Karpas-422 (cell line): ENCODE measurements at regions not wholly inside any gene's neighbourhood (a gene's known extent, or its start where the extent isn't known, plus 50 kb on each side); places are given as distances from the start of the nearest gene placed in this dataset.

Experiments used
- DNase-seq: peaks from one replicate; pipeline ENCODE4 v3.0.0-alpha.2; 2015
- H2AFZ ChIP-seq: fragments of 200-600 bp; sonication (generic); 2 replicates; pipeline ENCODE4 v1.6.1; 2014; ENCODE audit warnings: antibody characterized with exemption, low read length, mixed read lengths
- H3K27ac ChIP-seq: fragments of 200-600 bp; sonication (generic); 2 replicates; pipeline ENCODE4 v1.5.1; 2014; ENCODE audit warnings: mild to moderate bottlenecking, low read length, moderate library complexity
- H3K27me3 ChIP-seq: fragments of 200-600 bp; sonication (generic); 2 replicates; pipeline ENCODE4 v1.6.1; 2014; ENCODE audit warnings: low read length, mixed read lengths
- H3K36me3 ChIP-seq: fragments of 200-600 bp; sonication (generic); 2 replicates; pipeline ENCODE4 v1.6.1; 2014; ENCODE audit warnings: low read length, mixed read lengths; ENCODE audit not compliant: insufficient read depth
- H3K4me1 ChIP-seq: fragments of 200-600 bp; sonication (generic); 2 replicates; pipeline ENCODE4 v1.6.1; 2014; ENCODE audit warnings: mild to moderate bottlenecking, low read length, mixed read lengths
- H3K4me2 ChIP-seq: fragments of 200-600 bp; sonication (generic); 2 replicates; pipeline ENCODE4 v1.6.1; 2014; ENCODE audit warnings: low read length, low read depth, mild to moderate bottlenecking; ENCODE audit not compliant: poor library complexity, severe bottlenecking
- H3K4me3 ChIP-seq: fragments of 200-600 bp; sonication (generic); 2 replicates; pipeline ENCODE4 v1.5.1; 2014; ENCODE audit warnings: mild to moderate bottlenecking, antibody characterized with exemption, low read length, mixed read lengths
- H3K79me2 ChIP-seq: fragments of 200-600 bp; sonication (generic); 2 replicates; pipeline ENCODE4 v1.6.1; 2014; ENCODE audit warnings: mild to moderate bottlenecking, low read length, mixed read lengths
- H3K9ac ChIP-seq: fragments of 200-600 bp; sonication (generic); 2 replicates; pipeline ENCODE4 v1.6.0; 2014; ENCODE audit warnings: low read length
- H3K9me2 ChIP-seq: fragments of 200-600 bp; sonication (generic), shearing (Covaris generic); replicated peaks from 2 replicates; pipeline ENCODE4 v1.6.0; 2014; ENCODE audit warnings: mild to moderate bottlenecking, low read length, moderate library complexity; ENCODE audit not compliant: insufficient read depth
- H3K9me3 ChIP-seq: fragments of 300-700, 200-600 bp; sonication (generic); 2 replicates; pipeline ENCODE4 v1.6.1; 2014; ENCODE audit warnings: low read length, mixed read lengths
- H4K20me1 ChIP-seq: fragments of 200-600 bp; sonication (generic); 2 replicates; pipeline ENCODE4 v1.6.1; 2014; ENCODE audit warnings: mild to moderate bottlenecking, antibody characterized with exemption, low read length, low read depth; ENCODE audit not compliant: insufficient read depth

GRCh38 chr2:219820767-219821166 lies 193.3 kb downstream of the SLC4A3 start:
- no peak overlapping the region for H2AFZ ChIP-seq
- no peaks in the 10 kb centered on the region for H3K79me2 ChIP-seq
- no peaks in the 10 kb centered on the region for H3K27me3 ChIP-seq
- no peak overlapping the region for H3K27ac ChIP-seq
- DNase-seq, result no peak
- H3K9ac ChIP-seq, result no peak overlapping the region
- H3K9me3 ChIP-seq, result no peaks in the 10 kb centered on the region
- no peaks in the 10 kb centered on the region for H3K4me1 ChIP-seq
- H3K4me2 ChIP-seq, result no peak overlapping the region
- H3K9me2 ChIP-seq, result no peaks in the 10 kb centered on the region
- no peaks in the 10 kb centered on the region for H3K36me3 ChIP-seq
- H3K4me3 ChIP-seq, result no peak overlapping the region
- no peaks in the 10 kb centered on the region for H4K20me1 ChIP-seq

GRCh38 chr2:219823574-219823973 lies 196.1 kb downstream of the SLC4A3 start:
- Histone ChIP-seq H3K27me3 (no peaks in the 10 kb centered on the region), H3K9me3 (no peaks in the 10 kb centered on the region), H4K20me1 (no peaks in the 10 kb centered on the region), H3K4me2 (no peak overlapping the region), H3K4me1 (no peaks in the 10 kb centered on the region), H3K4me3 (no peak overlapping the region), H3K9me2 (no peaks in the 10 kb centered on the region), H2AFZ (no peak overlapping the region), H3K79me2 (no peaks in the 10 kb centered on the region), H3K27ac (no peak overlapping the region), H3K36me3 (no peaks in the 10 kb centered on the region), H3K9ac (no peak overlapping the region)
- DNase-seq, result no peak

DNA sequence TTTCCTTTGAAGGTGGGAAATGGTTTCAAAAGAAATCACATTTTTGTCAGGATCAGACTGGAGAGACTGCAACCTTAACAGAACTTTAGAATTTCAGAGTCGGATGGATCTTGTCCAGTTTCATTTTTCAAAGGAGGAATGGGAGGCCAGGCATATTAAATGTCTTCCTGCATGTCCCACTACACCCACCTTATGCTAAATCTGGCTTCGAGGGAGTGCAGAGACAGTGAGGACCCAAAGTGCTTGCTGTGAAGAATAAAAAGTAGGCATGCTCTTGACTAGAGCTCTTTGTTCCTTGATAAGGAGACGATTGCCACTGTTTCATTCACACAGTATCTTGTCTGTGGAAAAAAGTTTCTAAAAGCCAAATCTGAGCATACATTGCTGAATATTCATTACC lies 197.6 kb downstream of the SLC4A3 start:
- Histone ChIP-seq H3K4me3 (no peak overlapping the region), H4K20me1 (no peaks in the 10 kb centered on the region), H3K9me3 (no peaks in the 10 kb centered on the region), H3K9ac (no peak overlapping the region), H3K36me3 (no peaks in the 10 kb centered on the region), H3K9me2 (no peaks in the 10 kb centered on the region), H3K27me3 (no peaks in the 10 kb centered on the region), H3K4me2 (no peak overlapping the region), H3K79me2 (no peaks in the 10 kb centered on the region), H2AFZ (no peak overlapping the region), H3K27ac (no peak overlapping the region), H3K4me1 (no peaks in the 10 kb centered on the region)
- DNase-seq, result no peak

DNA sequence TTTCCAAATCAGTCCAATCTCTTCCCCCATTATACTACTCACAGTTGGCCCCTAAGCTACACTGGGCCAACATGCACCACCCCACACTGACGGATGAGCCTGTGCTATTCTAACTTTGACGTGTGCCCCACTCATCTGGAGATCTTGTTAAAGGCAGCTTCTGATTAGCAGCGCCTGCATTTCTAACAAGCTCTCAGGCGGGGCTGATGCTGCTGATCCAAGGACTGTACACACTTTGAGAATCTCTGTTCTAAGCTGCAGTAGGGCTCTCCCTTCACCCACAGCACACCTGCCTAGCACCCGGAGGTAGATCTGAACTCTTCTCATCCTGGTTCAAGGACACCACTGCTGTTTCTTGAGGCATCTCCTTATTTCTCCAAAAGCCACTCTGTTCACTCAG lies 200.7 kb downstream of the SLC4A3 start:
- H3K9ac ChIP-seq, result no peak overlapping the region
- H4K20me1 ChIP-seq, result no peaks in the 10 kb centered on the region

DNA sequence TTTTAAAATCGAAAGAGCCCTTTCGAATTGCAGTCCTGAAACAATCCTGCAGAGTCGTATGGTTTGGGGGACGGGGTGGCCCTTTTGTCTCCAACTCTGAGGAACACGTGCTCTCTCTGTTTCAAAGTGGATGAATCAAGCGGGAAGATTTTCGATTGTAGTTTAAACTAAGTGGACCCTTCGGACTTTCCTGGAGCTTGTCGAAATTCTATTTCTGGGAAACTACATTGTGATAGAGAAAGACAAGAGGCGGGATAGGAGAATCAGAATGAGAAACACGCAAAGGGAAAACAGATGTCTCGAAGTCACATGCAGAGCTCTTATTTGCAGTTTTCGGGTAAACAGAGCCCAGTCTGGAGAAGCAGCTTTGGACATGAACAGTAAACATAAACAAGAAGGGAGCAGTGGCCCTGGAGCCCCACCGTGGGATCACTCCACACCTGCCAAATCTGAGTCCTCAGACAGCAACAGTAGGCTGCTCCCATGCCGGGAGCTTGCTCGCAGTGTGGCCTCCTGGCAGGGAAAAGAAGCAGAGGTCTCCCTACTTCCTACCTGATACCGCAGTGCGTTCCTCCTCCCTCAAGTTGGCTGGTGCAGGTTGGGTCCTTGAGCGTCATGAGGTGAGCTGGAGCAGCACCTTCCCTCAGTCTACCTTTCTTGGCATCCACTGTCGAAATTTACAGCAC lies 202.4 kb downstream of the SLC4A3 start:
- Histone ChIP-seq H3K27ac (no peak overlapping the region), H3K4me3 (no peak overlapping the region), H3K27me3 (no peaks in the 10 kb centered on the region), H3K9me3 (no peaks in the 10 kb centered on the region), H3K4me1 (no peaks in the 10 kb centered on the region; the same call in none of the 2 replicates), H3K79me2 (no peaks in the 10 kb centered on the region), H2AFZ (no peak overlapping the region), H3K9me2 (no peaks in the 10 kb centered on the region), H4K20me1 (no peaks in the 10 kb centered on the region), H3K9ac (no peak overlapping the region), H3K4me2 (no peak overlapping the region), H3K36me3 (no peaks in the 10 kb centered on the region)
- DNase-seq, result no peak

More for the DNA sequence above, 200.7 kb downstream of the SLC4A3 start:
- Histone ChIP-seq H2AFZ (no peak overlapping the region), H3K36me3 (no peaks in the 10 kb centered on the region), H3K27ac (no peak overlapping the region), H3K27me3 (no peaks in the 10 kb centered on the region), H3K79me2 (no peaks in the 10 kb centered on the region), H3K4me2 (no peak overlapping the region), H3K4me1 (no peaks in the 10 kb centered on the region; the same call in 1 of the 2 replicates), H3K9me3 (no peaks in the 10 kb centered on the region), H3K4me3 (no peak overlapping the region), H3K9me2 (no peaks in the 10 kb centered on the region)
- no peak for DNase-seq

- no peaks in the 10 kb centered on the region for H3K27me3 ChIP-seq
- H3K79me2 ChIP-seq, result no peaks in the 10 kb centered on the region
- no peaks in the 10 kb centered on the region for H3K9me3 ChIP-seq
- no peak overlapping the region for H3K4me3 ChIP-seq
- H3K4me2 ChIP-seq, result no peak overlapping the region
- no peaks in the 10 kb centered on the region for H3K36me3 ChIP-seq
- H3K27ac ChIP-seq, result no peak overlapping the region
- no peak for DNase-seq
- no peak overlapping the region for H3K9ac ChIP-seq
- H4K20me1 ChIP-seq, result no peaks in the 10 kb centered on the region
- no peaks in the 10 kb centered on the region; the same call in none of the 2 replicates for H3K4me1 ChIP-seq
- no peaks in the 10 kb centered on the region for H3K9me2 ChIP-seq
- no peak overlapping the region for H2AFZ ChIP-seq
These were observed 202.9 kb downstream of the SLC4A3 start for GRCh38 chr2:219830353-219830738.

DNA sequence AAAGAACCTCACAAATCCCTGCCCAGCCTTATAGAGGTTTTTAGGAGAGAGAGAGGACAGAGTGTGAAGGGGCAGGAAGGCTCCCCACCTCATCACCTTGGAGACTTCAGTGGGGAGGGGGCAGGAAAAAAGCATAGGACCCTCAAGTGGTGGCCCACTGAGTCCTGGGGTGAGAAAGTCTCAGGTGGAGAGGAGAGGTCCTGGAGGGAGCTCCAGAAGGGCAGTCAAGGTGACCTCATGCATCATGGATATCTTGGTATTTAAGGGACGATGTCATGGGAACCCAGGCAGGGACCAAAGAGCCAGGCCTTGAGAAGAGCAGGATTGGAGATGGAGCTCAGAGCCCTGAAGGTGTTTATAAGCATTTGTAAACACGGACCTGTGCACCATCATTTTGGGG lies 204.5 kb downstream of the SLC4A3 start:
- no peaks in the 10 kb centered on the region for H3K36me3 ChIP-seq
- H3K9me3 ChIP-seq, result no peaks in the 10 kb centered on the region
- H3K9ac ChIP-seq, result no peak overlapping the region
- no peaks in the 10 kb centered on the region for H4K20me1 ChIP-seq
- no peak overlapping the region for H3K4me2 ChIP-seq
- no peak for DNase-seq
- no peaks in the 10 kb centered on the region; the same call in none of the 2 replicates for H3K4me1 ChIP-seq
- H3K27me3 ChIP-seq, result no peaks in the 10 kb centered on the region
- no peak overlapping the region for H3K4me3 ChIP-seq
- no peak overlapping the region for H3K27ac ChIP-seq
- no peaks in the 10 kb centered on the region for H3K9me2 ChIP-seq
- no peaks in the 10 kb centered on the region for H3K79me2 ChIP-seq
- H2AFZ ChIP-seq, result no peak overlapping the region

GRCh38 chr2:219832904-219833303 lies 205.5 kb downstream of the SLC4A3 start:
- H3K27ac ChIP-seq, result no peak overlapping the region
- no peaks in the 10 kb centered on the region for H3K79me2 ChIP-seq
- no peaks in the 10 kb centered on the region for H3K27me3 ChIP-seq
- no peaks in the 10 kb centered on the region for H4K20me1 ChIP-seq
- DNase-seq, result no peak
- H3K9ac ChIP-seq, result no peak overlapping the region
- H2AFZ ChIP-seq, result no peak overlapping the region
- H3K4me2 ChIP-seq, result no peak overlapping the region
- no peaks in the 10 kb centered on the region for H3K9me2 ChIP-seq
- no peak overlapping the region for H3K4me3 ChIP-seq
- H3K4me1 ChIP-seq, result no peaks in the 10 kb centered on the region; the same call in none of the 2 replicates
- no peaks in the 10 kb centered on the region for H3K36me3 ChIP-seq
- no peaks in the 10 kb centered on the region for H3K9me3 ChIP-seq
